Activated CD8-positive, alpha-beta T cell treated with anti-CD3 and anti-CD28 coated beads for 36 hours (primary cell): ENCODE measurements at regions not wholly inside any gene's neighbourhood (a gene's known extent, or its start where the extent isn't known, plus 50 kb on each side); places are given as distances from the start of the nearest gene placed in this dataset.

Source experiments
- ATAC-seq: fragments of 200-7000 bp; cut with Tn5 transposase; one replicate; pipeline ENCODE4 v1.10.0; 2021; ENCODE audit warnings: mild to moderate bottlenecking, moderate library complexity
- CTCF ChIA-PET: fragments of 350-600 bp; sonication (Branson Sonifier 250); formaldehyde crosslinking; loops from one replicate; lab custom pipeline; 2021; ENCODE audit warnings: antibody characterized with exemption; lab: Charles Lee
- POLR2A ChIA-PET: fragments of 350-600 bp; sonication (Branson Sonifier 250); formaldehyde crosslinking; loops from one replicate; lab custom pipeline; 2021; ENCODE audit warnings: antibody characterized with exemption; lab: Charles Lee
- DNase-seq: peaks from one replicate; pipeline ENCODE4 v3.0.0-alpha.2; 2020
- H3K27ac Mint-ChIP-seq: one replicate; pipeline ENCODE4 v1.8.0; 2021; ENCODE audit warnings: mild to moderate bottlenecking, mixed read lengths
- H3K27me3 Mint-ChIP-seq: one replicate; pipeline ENCODE4 v1.8.0; 2021; ENCODE audit warnings: mixed read lengths
- H3K36me3 Mint-ChIP-seq: one replicate; pipeline ENCODE4 v1.8.0; 2021; ENCODE audit warnings: low read depth, mixed read lengths
- H3K4me1 Mint-ChIP-seq: one replicate; pipeline ENCODE4 v1.8.0; 2021; ENCODE audit warnings: low read depth, mixed read lengths
- H3K4me3 Mint-ChIP-seq: one replicate; pipeline ENCODE4 v1.8.0; 2021; ENCODE audit warnings: mild to moderate bottlenecking, moderate library complexity, mixed read lengths
- H3K9me3 Mint-ChIP-seq: one replicate; pipeline ENCODE4 v1.8.0; 2021; ENCODE audit warnings: mixed read lengths
- CTCF ChIP-seq: fragments of 200-600 bp; IDR thresholded peaks from one replicate; pipeline ENCODE4 v1.8.0; 2022; ENCODE audit warnings: antibody characterized with exemption, mild to moderate bottlenecking
- intact Hi-C: fragments of 100-400 bp; cut with micrococcal nuclease; formaldehyde crosslinking; loops from one replicate; pipeline ENCODE4 v1.10.0; 2022

- ChIA-PET POLR2A (no interaction called here), CTCF (no interaction called here)
- no peaks in the 10 kb centered on the region for H3K36me3 Mint-ChIP-seq
- ATAC-seq (no peak), DNase-seq (no peak)
- intact Hi-C loops = no loop called here
- H3K27ac Mint-ChIP-seq = no peak overlapping the region
- H3K9me3 Mint-ChIP-seq = peaks cover 5% of the 10 kb centered on the region
- H3K4me3 Mint-ChIP-seq = no peak overlapping the region
- no peak for TF ChIP-seq CTCF
- H3K4me1 Mint-ChIP-seq = no peaks in the 10 kb centered on the region
- no peaks in the 10 kb centered on the region for H3K27me3 Mint-ChIP-seq
Measured at GRCh38 chr5:85784746-85785145, 833.0 kb upstream of the COX7C start.

GRCh38 chr5:85813146-85813545, 804.6 kb upstream of the COX7C start:
- peaks cover 3% of the 10 kb centered on the region for H3K9me3 Mint-ChIP-seq
- ChIA-PET CTCF (no interaction called here), POLR2A (no interaction called here)
- DNase-seq (no peak), ATAC-seq (no peak)
- no peaks in the 10 kb centered on the region for H3K4me1 Mint-ChIP-seq
- no peaks in the 10 kb centered on the region for H3K36me3 Mint-ChIP-seq
- H3K27ac Mint-ChIP-seq = no peak overlapping the region
- H3K4me3 Mint-ChIP-seq = no peak overlapping the region
- no peak for TF ChIP-seq CTCF
- H3K27me3 Mint-ChIP-seq = no peaks in the 10 kb centered on the region
- intact Hi-C loops = no loop called here

- no peak for TF ChIP-seq CTCF
- Mint-ChIP-seq H3K9me3 (peaks cover 3% of the 10 kb centered on the region), H3K27ac (no peak overlapping the region), H3K4me3 (no peak overlapping the region), H3K27me3 (no peaks in the 10 kb centered on the region), H3K4me1 (no peaks in the 10 kb centered on the region), H3K36me3 (no peaks in the 10 kb centered on the region)
- ChIA-PET POLR2A (no interaction called here), CTCF (interaction anchor here (1.2 kb wide), 1 partner anchor 14 kb away, joined by 3 read pairs; no protein-coding TSS in a partner anchor)
- intact Hi-C loops = no loop called here
- DNase-seq = no peak
- no peak for ATAC-seq
Measured at GRCh38 chr5:85814596-85814995, 803.1 kb upstream of the COX7C start.

- H3K4me3 Mint-ChIP-seq = no peak overlapping the region
- no peak overlapping the region for H3K27ac Mint-ChIP-seq
- ATAC-seq (no peak), DNase-seq (no peak)
- no peaks in the 10 kb centered on the region for H3K9me3 Mint-ChIP-seq
- intact Hi-C loops = no loop called here
- no peaks in the 10 kb centered on the region for H3K4me1 Mint-ChIP-seq
- no peak for TF ChIP-seq CTCF
- ChIA-PET POLR2A (no interaction called here), CTCF (no interaction called here)
- no peaks in the 10 kb centered on the region for H3K36me3 Mint-ChIP-seq
- H3K27me3 Mint-ChIP-seq = no peaks in the 10 kb centered on the region
Measured at GRCh38 chr5:85823462-85824426, 794.0 kb upstream of the COX7C start.

- no peak for ATAC-seq
- no peaks in the 10 kb centered on the region for H3K36me3 Mint-ChIP-seq
- CTCF ChIA-PET = no interaction called here
- no peak for DNase-seq
- H3K4me3 Mint-ChIP-seq = no peak overlapping the region
- H3K9me3 Mint-ChIP-seq = no peaks in the 10 kb centered on the region
- TF ChIP-seq CTCF = no peak
- intact Hi-C loops = no loop called here
- H3K27ac Mint-ChIP-seq = no peak overlapping the region
- no peaks in the 10 kb centered on the region for H3K4me1 Mint-ChIP-seq
- H3K27me3 Mint-ChIP-seq = no peaks in the 10 kb centered on the region
- POLR2A ChIA-PET = no interaction called here
Measured at GRCh38 chr5:85838781-85839180, 779.0 kb upstream of the COX7C start.
